Activated CD8-positive, alpha-beta memory T cell treated with anti-CD3 and anti-CD28 coated beads, Interleukin-2, amount 50 U/mL, for 48 hours (primary cell): ENCODE measurements at regions not wholly inside any gene's neighbourhood (a gene's known extent, or its start where the extent isn't known, plus 50 kb on each side); places are given as distances from the start of the nearest gene placed in this dataset.
"Not testable (repeated sequence)": the region's sequence is repeated elsewhere in the genome, so short reads cannot be mapped to it uniquely, and the experiment has no call there.

ENCODE experiments used
- DNase-seq: peaks from one replicate; pipeline ENCODE4 v3.0.0-alpha.2; 2020

- DNase-seq: no peak
Observed at GRCh38 chr10:28733245-28733644, 55.9 kb downstream of the BAMBI start.

GRCh38 chr10:28733647-28734046, 56.3 kb downstream of the BAMBI start:
- DNase-seq: no peak

- DNase-seq: no peak
Observed at GRCh38 chr10:28734938-28735759, 57.8 kb downstream of the BAMBI start.

GRCh38 chr10:28737096-28737495, 59.8 kb downstream of the BAMBI start:
- no peak for DNase-seq

GRCh38 chr10:28738200-28738599, 60.9 kb downstream of the BAMBI start:
- no peak for DNase-seq

GRCh38 chr10:28743576-28743975, 66.3 kb downstream of the BAMBI start:
- DNase-seq: no peak

- no peak for DNase-seq
Observed at GRCh38 chr10:28744069-28744768, 66.9 kb downstream of the BAMBI start.

GRCh38 chr10:28754930-28755718, 77.8 kb downstream of the BAMBI start:
- no peak for DNase-seq

- no peak for DNase-seq
Observed at GRCh38 chr10:28761084-28761846, 83.9 kb downstream of the BAMBI start.

GRCh38 chr10:28763471-28764170, 86.3 kb downstream of the BAMBI start:
- no peak for DNase-seq

GRCh38 chr10:28765641-28766040, 88.3 kb downstream of the BAMBI start:
- no peak for DNase-seq

- DNase-seq: no peak
Observed at GRCh38 chr10:28768227-28768626, 90.9 kb downstream of the BAMBI start.

GRCh38 chr10:28769091-28769604, 91.8 kb downstream of the BAMBI start:
- DNase-seq: no peak

- not testable (repeated sequence) for DNase-seq
Observed at GRCh38 chr10:28771580-28772090, 94.3 kb downstream of the BAMBI start.

- DNase-seq: no peak
Observed at GRCh38 chr10:28774051-28774995, 97.0 kb downstream of the BAMBI start.

- DNase-seq: no peak
Observed at GRCh38 chr10:28775773-28776172, 98.5 kb downstream of the BAMBI start.

GRCh38 chr10:28776519-28776918, 99.2 kb downstream of the BAMBI start:
- DNase-seq: no peak

- no peak for DNase-seq
Observed at GRCh38 chr10:28777911-28778310, 100.6 kb downstream of the BAMBI start.

- no peak for DNase-seq
Observed at GRCh38 chr10:28778524-28778923, 101.2 kb downstream of the BAMBI start.

- no peak for DNase-seq
Observed at GRCh38 chr10:28781296-28781695, 104.0 kb downstream of the BAMBI start.
